ENCODE measurements at regions not wholly inside any gene's neighbourhood (a gene's known extent, or its start where the extent isn't known, plus 50 kb on each side); places are given as distances from the start of the nearest gene placed in this dataset.

GRCh38 chr4:132267321-132267720 lies 881.8 kb upstream of the PCDH10 start:
- H3K27ac Mint-ChIP-seq, result no peak overlapping the region
- no peaks in the 10 kb centered on the region for H3K27me3 Mint-ChIP-seq
- H3K4me3 Mint-ChIP-seq, result no peak overlapping the region
- no peaks in the 10 kb centered on the region for H3K4me1 Mint-ChIP-seq (ENCODE audit: low read depth)
- H3K36me3 Mint-ChIP-seq, result no peaks in the 10 kb centered on the region
- H3K9me3 Mint-ChIP-seq (ENCODE audit: low read depth), result no peaks in the 10 kb centered on the region

- Mint-ChIP-seq H3K27ac (no peak overlapping the region), H3K27me3 (no peaks in the 10 kb centered on the region), H3K4me1 (ENCODE audit: low read depth) (no peaks in the 10 kb centered on the region), H3K4me3 (no peak overlapping the region), H3K9me3 (ENCODE audit: low read depth) (no peaks in the 10 kb centered on the region), H3K36me3 (no peaks in the 10 kb centered on the region)
These were observed 879.6 kb upstream of the PCDH10 start for GRCh38 chr4:132269303-132269990.

- Mint-ChIP-seq H3K27ac (no peak overlapping the region), H3K27me3 (no peaks in the 10 kb centered on the region), H3K36me3 (no peaks in the 10 kb centered on the region), H3K4me3 (no peak overlapping the region), H3K4me1 (ENCODE audit: low read depth) (no peaks in the 10 kb centered on the region), H3K9me3 (ENCODE audit: low read depth) (no peaks in the 10 kb centered on the region)
These were observed 873.4 kb upstream of the PCDH10 start for GRCh38 chr4:132275583-132276121.

GRCh38 chr4:132276185-132276584 lies 872.9 kb upstream of the PCDH10 start:
- H3K27me3 Mint-ChIP-seq, result no peaks in the 10 kb centered on the region
- H3K9me3 Mint-ChIP-seq (ENCODE audit: low read depth), result no peaks in the 10 kb centered on the region
- H3K4me1 Mint-ChIP-seq (ENCODE audit: low read depth), result no peaks in the 10 kb centered on the region
- no peak overlapping the region for H3K4me3 Mint-ChIP-seq
- no peak overlapping the region for H3K27ac Mint-ChIP-seq
- no peaks in the 10 kb centered on the region for H3K36me3 Mint-ChIP-seq

GRCh38 chr4:132276989-132277388 lies 872.1 kb upstream of the PCDH10 start:
- no peak overlapping the region for H3K27ac Mint-ChIP-seq
- no peak overlapping the region for H3K4me3 Mint-ChIP-seq
- H3K4me1 Mint-ChIP-seq (ENCODE audit: low read depth), result no peaks in the 10 kb centered on the region
- no peaks in the 10 kb centered on the region for H3K36me3 Mint-ChIP-seq
- H3K27me3 Mint-ChIP-seq, result no peaks in the 10 kb centered on the region
- no peaks in the 10 kb centered on the region for H3K9me3 Mint-ChIP-seq (ENCODE audit: low read depth)

- peaks cover 6% of the 10 kb centered on the region for H3K9me3 Mint-ChIP-seq (ENCODE audit: low read depth)
- H3K27me3 Mint-ChIP-seq, result no peaks in the 10 kb centered on the region
- no peak overlapping the region for H3K27ac Mint-ChIP-seq
- no peaks in the 10 kb centered on the region for H3K36me3 Mint-ChIP-seq
- H3K4me3 Mint-ChIP-seq, result no peak overlapping the region
- no peaks in the 10 kb centered on the region for H3K4me1 Mint-ChIP-seq (ENCODE audit: low read depth)
These were observed 867.4 kb upstream of the PCDH10 start for GRCh38 chr4:132281733-132282132.

GRCh38 chr4:132284910-132285426 lies 864.1 kb upstream of the PCDH10 start:
- H3K27ac Mint-ChIP-seq, result no peak overlapping the region
- H3K4me3 Mint-ChIP-seq, result no peak overlapping the region
- H3K36me3 Mint-ChIP-seq, result no peaks in the 10 kb centered on the region
- H3K27me3 Mint-ChIP-seq, result no peaks in the 10 kb centered on the region
- peaks cover 6% of the 10 kb centered on the region for H3K9me3 Mint-ChIP-seq (ENCODE audit: low read depth)
- H3K4me1 Mint-ChIP-seq (ENCODE audit: low read depth), result no peaks in the 10 kb centered on the region

- no peak overlapping the region for H3K4me3 Mint-ChIP-seq
- H3K36me3 Mint-ChIP-seq, result no peaks in the 10 kb centered on the region
- H3K4me1 Mint-ChIP-seq (ENCODE audit: low read depth), result no peaks in the 10 kb centered on the region
- H3K27ac Mint-ChIP-seq, result no peak overlapping the region
- no peaks in the 10 kb centered on the region for H3K9me3 Mint-ChIP-seq (ENCODE audit: low read depth)
- no peaks in the 10 kb centered on the region for H3K27me3 Mint-ChIP-seq
These were observed 851.7 kb upstream of the PCDH10 start for GRCh38 chr4:132297346-132297745.

GRCh38 chr4:132299841-132300240 lies 849.3 kb upstream of the PCDH10 start:
- no peaks in the 10 kb centered on the region for H3K27me3 Mint-ChIP-seq
- H3K4me3 Mint-ChIP-seq, result no peak overlapping the region
- no peaks in the 10 kb centered on the region for H3K9me3 Mint-ChIP-seq (ENCODE audit: low read depth)
- H3K36me3 Mint-ChIP-seq, result no peaks in the 10 kb centered on the region
- no peak overlapping the region for H3K27ac Mint-ChIP-seq
- H3K4me1 Mint-ChIP-seq (ENCODE audit: low read depth), result no peaks in the 10 kb centered on the region

GRCh38 chr4:132312521-132312920 lies 836.6 kb upstream of the PCDH10 start:
- H3K4me3 Mint-ChIP-seq, result no peak overlapping the region
- no peak overlapping the region for H3K27ac Mint-ChIP-seq
- H3K27me3 Mint-ChIP-seq, result no peaks in the 10 kb centered on the region
- H3K9me3 Mint-ChIP-seq (ENCODE audit: low read depth), result peaks cover 3% of the 10 kb centered on the region
- H3K4me1 Mint-ChIP-seq (ENCODE audit: low read depth), result no peaks in the 10 kb centered on the region
- no peaks in the 10 kb centered on the region for H3K36me3 Mint-ChIP-seq

- H3K9me3 Mint-ChIP-seq (ENCODE audit: low read depth), result no peaks in the 10 kb centered on the region
- no peak overlapping the region for H3K4me3 Mint-ChIP-seq
- no peaks in the 10 kb centered on the region for H3K36me3 Mint-ChIP-seq
- no peaks in the 10 kb centered on the region for H3K27me3 Mint-ChIP-seq
- no peak overlapping the region for H3K27ac Mint-ChIP-seq
- no peaks in the 10 kb centered on the region for H3K4me1 Mint-ChIP-seq (ENCODE audit: low read depth)
These were observed 835.2 kb upstream of the PCDH10 start for GRCh38 chr4:132313852-132314251.

- peaks cover 4% of the 10 kb centered on the region for H3K9me3 Mint-ChIP-seq (ENCODE audit: low read depth)
- H3K27ac Mint-ChIP-seq, result no peak overlapping the region
- no peaks in the 10 kb centered on the region for H3K27me3 Mint-ChIP-seq
- H3K4me1 Mint-ChIP-seq (ENCODE audit: low read depth), result no peaks in the 10 kb centered on the region
- H3K36me3 Mint-ChIP-seq, result no peaks in the 10 kb centered on the region
- H3K4me3 Mint-ChIP-seq, result no peak overlapping the region
These were observed 832.4 kb upstream of the PCDH10 start for GRCh38 chr4:132316738-132317137.

GRCh38 chr4:132317923-132318322 lies 831.2 kb upstream of the PCDH10 start:
- no peak overlapping the region for H3K4me3 Mint-ChIP-seq
- H3K9me3 Mint-ChIP-seq (ENCODE audit: low read depth), result peaks cover 4% of the 10 kb centered on the region
- no peaks in the 10 kb centered on the region for H3K27me3 Mint-ChIP-seq
- H3K4me1 Mint-ChIP-seq (ENCODE audit: low read depth), result no peaks in the 10 kb centered on the region
- H3K36me3 Mint-ChIP-seq, result no peaks in the 10 kb centered on the region
- H3K27ac Mint-ChIP-seq, result no peak overlapping the region

GRCh38 chr4:132328761-132329160 lies 820.3 kb upstream of the PCDH10 start:
- Mint-ChIP-seq H3K4me1 (ENCODE audit: low read depth) (no peaks in the 10 kb centered on the region), H3K27me3 (no peaks in the 10 kb centered on the region), H3K4me3 (no peak overlapping the region), H3K27ac (no peak overlapping the region), H3K36me3 (no peaks in the 10 kb centered on the region), H3K9me3 (ENCODE audit: low read depth) (peaks cover 11% of the 10 kb centered on the region)

- Mint-ChIP-seq H3K36me3 (no peaks in the 10 kb centered on the region), H3K9me3 (ENCODE audit: low read depth) (peaks cover 11% of the 10 kb centered on the region), H3K4me1 (ENCODE audit: low read depth) (no peaks in the 10 kb centered on the region), H3K27me3 (no peaks in the 10 kb centered on the region), H3K4me3 (no peak overlapping the region), H3K27ac (no peak overlapping the region)
These were observed 818.1 kb upstream of the PCDH10 start for GRCh38 chr4:132330994-132331393.

All from activated naive CD8-positive, alpha-beta T cell (primary cell).